Lower lobe of right lung (tissue), 2 donors: ENCODE measurements at regions not wholly inside any gene's neighbourhood (a gene's known extent, or its start where the extent isn't known, plus 50 kb on each side); places are given as distances from the start of the nearest gene placed in this dataset.
"Not testable (repeated sequence)": the region's sequence is repeated elsewhere in the genome, so short reads cannot be mapped to it uniquely, and the experiment has no call there.

Experiments used
- ATAC-seq, 2 donors: fragments of 200-7000 bp; cut with Tn5 transposase; one replicate each; pipeline ENCODE4 v1.9.1; 2020 to 2022; ENCODE audit warnings: mild to moderate bottlenecking in 2 of 2, moderate library complexity in 2 of 2
- DNase-seq: peaks from one replicate; pipeline ENCODE4 v3.0.0-alpha.2; 2020
- H3K27ac ChIP-seq: fragments of 200-600 bp; one replicate; pipeline ENCODE4 v1.8.0; 2022
- H3K27me3 ChIP-seq: fragments of 200-600 bp; one replicate; pipeline ENCODE4 v1.8.0; 2022; ENCODE audit warnings: low read depth
- H3K36me3 ChIP-seq: fragments of 200-600 bp; one replicate; pipeline ENCODE4 v1.8.0; 2022; ENCODE audit warnings: mild to moderate bottlenecking
- H3K4me1 ChIP-seq: fragments of 200-600 bp; one replicate; pipeline ENCODE4 v1.8.0; 2022
- H3K4me3 ChIP-seq: fragments of 200-600 bp; one replicate; pipeline ENCODE4 v1.8.0; 2022; ENCODE audit warnings: mild to moderate bottlenecking
- H3K9me3 ChIP-seq: fragments of 200-600 bp; one replicate; pipeline ENCODE4 v1.8.0; 2022
- CTCF ChIP-seq: fragments of 200-600 bp; IDR thresholded peaks from one replicate; pipeline ENCODE4 v1.8.0; 2022; ENCODE audit warnings: antibody characterized with exemption, mild to moderate bottlenecking
- intact Hi-C: fragments of 100-400 bp; cut with DNase I; formaldehyde crosslinking; loops from one replicate; pipeline ENCODE4 v1.11.0; 2022
- donor health status: DM: no; HTN: yes; CAD: no; lungs with severe emphysema.

DNA sequence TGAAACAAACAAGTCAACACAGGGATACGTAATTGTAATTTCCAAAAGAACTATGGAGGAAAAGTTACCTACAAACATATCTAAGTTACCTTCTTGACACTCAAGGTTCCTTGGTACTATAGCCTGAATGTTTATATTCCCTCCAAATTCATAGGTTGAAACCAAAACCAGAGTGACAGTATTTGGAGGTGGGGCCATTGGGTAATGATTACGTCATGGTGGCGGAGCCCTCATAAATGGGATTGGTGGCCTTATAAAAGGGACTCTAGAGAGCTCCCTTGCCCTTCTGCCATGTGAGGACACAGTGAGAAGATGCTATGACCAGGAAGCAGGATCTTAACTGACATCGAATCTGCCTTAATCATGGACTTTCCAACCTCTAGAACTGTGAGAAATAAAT is 87.3 kb downstream of the PMAIP1 start:
- intact Hi-C loops: no loop called here
- no peak for TF ChIP-seq CTCF
- Histone ChIP-seq H3K27ac (no peak overlapping the region), H3K4me3 (no peak overlapping the region), H3K27me3 (peaks cover 11% of the 10 kb centered on the region), H3K4me1 (no peaks in the 10 kb centered on the region), H3K36me3 (no peaks in the 10 kb centered on the region), H3K9me3 (no peaks in the 10 kb centered on the region)
- ATAC-seq (no peak), DNase-seq (no peak)

DNA sequence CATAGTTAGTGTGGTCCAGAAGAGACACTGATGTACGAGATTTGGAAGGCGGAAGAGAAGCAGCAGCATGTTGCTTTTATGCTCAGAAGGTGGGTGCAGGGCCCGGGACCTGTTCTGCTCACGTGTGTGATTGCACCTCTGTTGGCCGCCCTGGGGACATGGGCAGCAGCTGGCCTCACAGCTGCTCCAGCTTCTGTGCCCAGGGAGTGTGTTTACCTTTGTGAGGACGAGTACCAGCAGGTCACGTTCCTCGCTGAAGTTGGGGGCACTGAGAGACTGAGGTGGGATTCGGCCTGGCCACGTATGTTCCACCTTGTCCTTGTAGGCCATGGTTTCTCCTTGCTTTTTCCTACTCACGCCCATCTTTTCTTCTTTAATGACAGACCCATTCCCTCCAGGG is 86.3 kb downstream of the PMAIP1 start:
- Histone ChIP-seq H3K9me3 (no peaks in the 10 kb centered on the region), H3K27me3 (peaks cover 11% of the 10 kb centered on the region), H3K4me3 (no peak overlapping the region), H3K36me3 (no peaks in the 10 kb centered on the region), H3K27ac (no peak overlapping the region), H3K4me1 (no peaks in the 10 kb centered on the region)
- intact Hi-C loops: no loop called here
- TF ChIP-seq CTCF: no peak
- DNase-seq: no peak
- no peak for ATAC-seq

DNA sequence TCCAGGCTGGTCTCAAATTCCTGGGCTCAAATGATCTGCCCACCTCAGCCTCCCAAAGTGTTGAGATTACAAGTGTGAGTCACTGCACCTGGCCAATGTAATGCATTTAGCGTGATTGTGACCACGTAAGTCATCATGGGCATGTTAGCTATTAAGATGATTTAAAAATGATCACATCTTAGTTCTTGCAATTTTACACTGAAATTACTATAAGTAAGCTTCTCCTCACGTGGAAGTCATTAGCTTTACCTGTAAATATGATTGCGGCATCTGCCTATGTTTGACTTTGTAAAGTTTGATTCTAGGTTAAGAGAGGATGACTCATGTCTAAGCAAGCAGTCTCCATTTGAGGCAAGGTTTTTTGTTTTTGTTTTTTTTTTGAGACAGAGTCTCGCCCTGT is 85.5 kb downstream of the PMAIP1 start:
- intact Hi-C loops: no loop called here
- H3K36me3 ChIP-seq: no peaks in the 10 kb centered on the region
- no peaks in the 10 kb centered on the region for H3K4me1 ChIP-seq
- no peak for DNase-seq
- ATAC-seq: no peak
- peaks cover 6% of the 10 kb centered on the region for H3K27me3 ChIP-seq
- H3K4me3 ChIP-seq: no peak overlapping the region
- H3K9me3 ChIP-seq: no peaks in the 10 kb centered on the region
- TF ChIP-seq CTCF: no peak
- H3K27ac ChIP-seq: no peak overlapping the region

DNA sequence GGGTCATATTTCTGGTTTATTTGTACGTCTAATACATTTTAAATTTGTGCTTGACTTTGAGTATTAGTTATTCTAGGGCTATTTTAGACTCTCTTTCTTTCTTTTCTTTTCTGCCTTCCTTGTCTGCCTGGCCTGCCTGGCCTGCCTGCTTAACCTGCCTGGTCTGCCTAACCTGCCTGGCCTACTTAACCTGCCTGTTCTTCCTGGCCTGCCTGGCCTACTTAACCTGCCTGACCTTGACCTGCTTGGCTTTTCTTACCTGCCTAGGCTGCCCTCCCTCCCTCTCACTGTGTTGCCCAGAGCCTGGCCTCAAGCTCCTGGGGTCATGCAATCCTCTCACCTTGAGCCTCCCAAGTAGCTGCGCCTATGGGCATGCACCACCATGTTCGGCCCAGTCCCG is 83.7 kb downstream of the PMAIP1 start:
- no peak for DNase-seq
- peak in 1 of 2 donors; percentile 35 for ATAC-seq
- intact Hi-C loops: no loop called here
- no peak for TF ChIP-seq CTCF
- H3K36me3 ChIP-seq: no peaks in the 10 kb centered on the region
- no peak overlapping the region for H3K4me3 ChIP-seq
- no peaks in the 10 kb centered on the region for H3K4me1 ChIP-seq
- H3K27me3 ChIP-seq: no peaks in the 10 kb centered on the region
- H3K27ac ChIP-seq: no peak overlapping the region
- no peaks in the 10 kb centered on the region for H3K9me3 ChIP-seq

GRCh38 chr18:59980188-59980637 is 80.4 kb downstream of the PMAIP1 start:
- no peak overlapping the region for H3K27ac ChIP-seq
- intact Hi-C loops: no loop called here
- no peaks in the 10 kb centered on the region for H3K27me3 ChIP-seq
- H3K4me1 ChIP-seq: no peaks in the 10 kb centered on the region
- no peak overlapping the region for H3K4me3 ChIP-seq
- H3K9me3 ChIP-seq: no peaks in the 10 kb centered on the region
- no peak for ATAC-seq
- no peaks in the 10 kb centered on the region for H3K36me3 ChIP-seq
- no peak for DNase-seq
- no peak for TF ChIP-seq CTCF

DNA sequence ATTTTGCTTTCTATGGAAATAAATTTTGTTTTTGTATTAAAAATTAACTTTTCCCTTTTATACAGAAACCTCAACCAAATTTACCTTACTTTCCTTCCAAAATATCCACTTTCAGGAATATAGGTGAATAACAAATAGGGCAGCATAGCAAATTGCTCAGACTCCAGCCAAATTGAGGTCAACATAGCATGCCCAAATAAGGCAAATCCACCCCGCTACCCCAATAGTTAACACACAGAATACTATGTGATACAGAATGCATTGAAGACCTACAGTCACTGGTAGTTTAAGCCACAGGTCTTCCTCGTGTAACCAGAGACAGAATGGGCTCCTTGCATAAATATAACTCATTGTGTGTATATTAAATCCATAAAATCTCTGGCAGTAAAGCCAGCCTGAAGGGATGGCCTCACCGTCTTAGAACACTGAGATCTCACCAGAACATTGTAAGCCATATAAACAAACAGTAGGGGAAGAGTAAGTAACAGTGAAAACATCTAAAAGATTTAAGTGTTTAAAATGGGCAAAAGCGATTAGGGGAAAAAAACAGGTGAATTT is 72.2 kb downstream of the PMAIP1 start:
- Histone ChIP-seq H3K4me3 (no peak overlapping the region), H3K4me1 (no peaks in the 10 kb centered on the region), H3K27ac (no peak overlapping the region), H3K36me3 (no peaks in the 10 kb centered on the region), H3K9me3 (no peaks in the 10 kb centered on the region), H3K27me3 (peaks cover 18% of the 10 kb centered on the region)
- TF ChIP-seq CTCF: no peak
- intact Hi-C loops: no loop called here
- DNase-seq: no peak
- ATAC-seq: no peak

GRCh38 chr18:59971144-59971543 is 71.3 kb downstream of the PMAIP1 start:
- H3K27me3 ChIP-seq: peaks cover 18% of the 10 kb centered on the region
- H3K36me3 ChIP-seq, intact Hi-C loops, DNase-seq, ATAC-seq, H3K4me1 ChIP-seq, H3K4me3 ChIP-seq, H3K27ac ChIP-seq, H3K9me3 ChIP-seq: not testable (repeated sequence)

- peak; percentile 13 to 42 for ATAC-seq
- DNase-seq, H3K36me3 ChIP-seq, H3K27ac ChIP-seq, H3K4me3 ChIP-seq, H3K9me3 ChIP-seq, H3K4me1 ChIP-seq, intact Hi-C loops: not testable (repeated sequence)
- peaks cover 18% of the 10 kb centered on the region for H3K27me3 ChIP-seq
Observed at GRCh38 chr18:59969477-59970028, 69.8 kb downstream of the PMAIP1 start.
